H1 (cell line): ENCODE measurements at regions not wholly inside any gene's neighbourhood (a gene's known extent, or its start where the extent isn't known, plus 50 kb on each side); places are given as distances from the start of the nearest gene placed in this dataset.

Experiments
- CTCF ChIA-PET: fragments of 300-600 bp; sonication (Branson Sonifier 250); formaldehyde crosslinking; loops from one replicate; lab custom pipeline; 2021; ENCODE audit not compliant: partially characterized antibody; lab: Charles Lee
- POLR2A ChIA-PET: fragments of 300-600 bp; sonication (Branson Sonifier 250); formaldehyde crosslinking; loops from one replicate; lab custom pipeline; 2021; ENCODE audit warnings: inconsistent platforms; ENCODE audit not compliant: partially characterized antibody; lab: Charles Lee
- DNase-seq, 2 experiments: peaks; one replicate each; pipeline versions ENCODE4 v3.0.0 to v3.0.0-alpha.2; 2010 to 2022; ENCODE audit warnings: low spot score in 2 of 2, low read depth in 1 of 2, mixed read lengths in 1 of 2
- FAIRE-seq: peaks from 2 replicates; lab custom pipeline; 2011; peaks lifted over from hg19 to GRCh38; lab: Jason Lieb, UNC
- H2AFZ ChIP-seq: 2 replicates; pipeline ENCODE4 v1.8.1; 2012; ENCODE audit warnings: low read length, inconsistent platforms
- H2AK5ac ChIP-seq: 2 replicates; pipeline ENCODE4 v1.6.1; 2013; ENCODE audit warnings: low read depth, low read length
- H2BK120ac ChIP-seq: replicated peaks from 2 replicates; pipeline ENCODE3; 2013; ENCODE audit warnings: low read depth, low read length, inconsistent platforms
- H2BK12ac ChIP-seq: 2 replicates; pipeline ENCODE4 v1.6.1; 2013; ENCODE audit warnings: low read depth, low read length
- H2BK15ac ChIP-seq: 2 replicates; pipeline ENCODE4 v1.6.1; 2013; ENCODE audit warnings: low read length
- H2BK20ac ChIP-seq: 2 replicates; pipeline ENCODE4 v1.6.1; 2013; ENCODE audit warnings: low read length
- H2BK5ac ChIP-seq: 2 replicates; pipeline ENCODE4 v1.6.1; 2013; ENCODE audit warnings: low read depth, low read length
- H3K14ac ChIP-seq: 2 replicates; pipeline ENCODE4 v1.6.1; 2013; ENCODE audit warnings: inconsistent platforms; ENCODE audit not compliant: insufficient read length
- H3K18ac ChIP-seq: 2 replicates; pipeline ENCODE4 v1.6.1; 2013; ENCODE audit warnings: low read length; ENCODE audit errors: extremely low read depth
- H3K23ac ChIP-seq: 2 replicates; pipeline ENCODE4 v1.6.1; 2013; ENCODE audit warnings: inconsistent platforms; ENCODE audit not compliant: insufficient read length
- H3K23me2 ChIP-seq: 2 replicates; pipeline ENCODE4 v1.6.1; 2013; ENCODE audit warnings: low read depth, low read length
- H3K27ac ChIP-seq: 2 replicates; pipeline ENCODE4 v1.6.1; 2011; ENCODE audit warnings: low read depth, low read length, inconsistent platforms
- H3K27me3 ChIP-seq, 4 experiments: replicated peaks in 1 of 4; 1 replicate in 1 of 4; 2 replicates in 3 of 4; pipeline versions ENCODE4 v1.6.1 to v1.8.1; 2011 to 2013; ENCODE audit warnings: low read length in 3 of 4, mild to moderate bottlenecking in 3 of 4, inconsistent platforms in 2 of 4, mixed read lengths in 2 of 4, moderate library complexity in 1 of 4; ENCODE audit not compliant: control insufficient read depth in 3 of 4, insufficient read depth in 3 of 4; ENCODE audit errors: extremely low read depth in 1 of 4
- H3K36me3 ChIP-seq, 4 experiments: 2 replicates each; pipeline versions ENCODE4 v1.6.1 to v1.8.1; 2011 to 2013; ENCODE audit warnings: mild to moderate bottlenecking in 4 of 4, low read length in 3 of 4, moderate library complexity in 2 of 4, control low read depth in 1 of 4, inconsistent platforms in 1 of 4; ENCODE audit not compliant: insufficient read depth in 4 of 4, control insufficient read depth in 2 of 4
- H3K4ac ChIP-seq: replicated peaks from 2 replicates; pipeline ENCODE3; 2013; ENCODE audit warnings: low read length, low read depth, mixed read lengths, inconsistent platforms; ENCODE audit not compliant: insufficient read length
- H3K4me1 ChIP-seq, 4 experiments: replicated peaks in 1 of 4; 1 replicate in 1 of 4; 2 replicates in 3 of 4; pipeline versions ENCODE4 v1.6.1 to v1.8.1; 2011 to 2013; ENCODE audit warnings: low read length in 3 of 4, inconsistent platforms in 2 of 4, mixed read lengths in 1 of 4; ENCODE audit not compliant: insufficient read depth in 4 of 4, control insufficient read depth in 3 of 4
- H3K4me2 ChIP-seq, 2 experiments: 2 replicates each; pipeline versions ENCODE4 v1.6.1 to v1.8.1; 2011 to 2013; ENCODE audit warnings: low read depth in 2 of 2, low read length in 2 of 2, control low read depth in 1 of 2, inconsistent platforms in 1 of 2, mild to moderate bottlenecking in 1 of 2; ENCODE audit not compliant: insufficient read depth in 1 of 2
- H3K4me3 ChIP-seq, 4 experiments: fragments of 200-600, 300-600 bp in 1 of 4; sonication (generic), shearing (Covaris generic), sonication (Bioruptor Twin) in 1 of 4; 2 replicates each; pipeline versions ENCODE4 v1.5.1 to v1.8.1; 2011 to 2016; ENCODE audit warnings: low read length in 4 of 4, low read depth in 3 of 4, control low read depth in 2 of 4, inconsistent platforms in 2 of 4, mild to moderate bottlenecking in 2 of 4, mixed read lengths in 1 of 4, moderate library complexity in 1 of 4; ENCODE audit not compliant: insufficient read depth in 2 of 4; ENCODE audit errors: extremely low read depth in 1 of 4
- H3K56ac ChIP-seq: replicated peaks from 2 replicates; pipeline ENCODE3; 2013; ENCODE audit warnings: low read depth, mild to moderate bottlenecking, mixed read lengths, low read length, inconsistent platforms; ENCODE audit not compliant: insufficient read length
- H3K79me1 ChIP-seq: 2 replicates; pipeline ENCODE4 v1.6.1; 2013; ENCODE audit warnings: low read depth, low read length, control low read depth
- H3K79me2 ChIP-seq, 2 experiments: 2 replicates each; pipeline versions ENCODE4 v1.6.1 to v1.8.1; 2012 to 2013; ENCODE audit warnings: low read length in 2 of 2, mild to moderate bottlenecking in 2 of 2, inconsistent platforms in 1 of 2; ENCODE audit not compliant: insufficient read depth in 2 of 2, control insufficient read depth in 1 of 2
- H3K9ac ChIP-seq, 4 experiments: replicated peaks in 1 of 4; 1 replicate in 1 of 4; 2 replicates in 3 of 4; pipeline versions ENCODE4 v1.6.1 to v1.8.1; 2011 to 2013; ENCODE audit warnings: low read depth in 3 of 4, low read length in 3 of 4, control low read depth in 2 of 4, mild to moderate bottlenecking in 2 of 4, moderate library complexity in 2 of 4, inconsistent platforms in 1 of 4; ENCODE audit errors: extremely low read depth in 1 of 4
- H3K9me3 ChIP-seq, 2 experiments: 2 replicates each; pipeline versions ENCODE4 v1.6.1 to v1.8.1; 2012 to 2013; ENCODE audit warnings: mild to moderate bottlenecking in 2 of 2, moderate library complexity in 2 of 2, control low read depth in 1 of 2, inconsistent platforms in 1 of 2, low read depth in 1 of 2, low read length in 1 of 2, mixed read lengths in 1 of 2; ENCODE audit not compliant: insufficient read depth in 2 of 2
- H4K20me1 ChIP-seq, 2 experiments: replicated peaks in 1 of 2; 2 replicates each; pipeline versions ENCODE3 to v1.8.1; 2011 to 2013; ENCODE audit warnings: inconsistent platforms in 2 of 2, low read length in 2 of 2, mild to moderate bottlenecking in 1 of 2; ENCODE audit not compliant: insufficient read depth in 2 of 2, control insufficient read depth in 1 of 2
- H4K5ac ChIP-seq: 2 replicates; pipeline ENCODE4 v1.6.1; 2013; ENCODE audit warnings: low read length, low read depth, mixed read lengths, inconsistent platforms; ENCODE audit not compliant: insufficient read length
- H4K8ac ChIP-seq: 2 replicates; pipeline ENCODE4 v1.8.0; 2013; ENCODE audit warnings: mild to moderate bottlenecking, moderate library complexity, low read length, inconsistent platforms; ENCODE audit not compliant: insufficient read depth; ENCODE audit errors: extremely low read depth
- H4K91ac ChIP-seq: replicated peaks from 2 replicates; pipeline ENCODE3; 2013; ENCODE audit warnings: low read length, mixed read lengths, inconsistent platforms; ENCODE audit not compliant: insufficient read length
- BRCA1 ChIP-seq: IDR thresholded peaks from 2 replicates; pipeline ENCODE4 v1.6.1; 2012; ENCODE audit warnings: low read depth, low read length, improper control_type of control experiment
- HDAC2 ChIP-seq, 2 experiments: fragments of 300-600 bp in 1 of 2; sonication (generic) in 1 of 2; IDR thresholded peaks; 2 replicates each; pipeline ENCODE4 v1.6.1; 2011 to 2012; ENCODE audit warnings: low read depth in 2 of 2, low read length in 2 of 2, mild to moderate bottlenecking in 2 of 2, moderate library complexity in 2 of 2, borderline replicate concordance in 1 of 2, inconsistent platforms in 1 of 2
- KDM5A ChIP-seq: fragments of 200-600 bp; IDR thresholded peaks from 2 replicates; pipeline ENCODE4 v1.7.1; 2012; ENCODE audit warnings: mild to moderate bottlenecking, low read length, inconsistent platforms, mixed read lengths
- NANOG ChIP-seq: IDR thresholded peaks from 2 replicates; pipeline ENCODE4 v1.6.1; 2011; ENCODE audit warnings: low read length, low read depth, mild to moderate bottlenecking, inconsistent platforms; ENCODE audit not compliant: insufficient read depth, poor library complexity, severe bottlenecking
- POLR2A ChIP-seq, 2 experiments: IDR thresholded peaks; 1 replicate in 1 of 2; 2 replicates in 1 of 2; pipeline ENCODE4 v1.6.1; 2011; ENCODE audit warnings: low read depth in 2 of 2, low read length in 2 of 2, mild to moderate bottlenecking in 2 of 2; ENCODE audit errors: control extremely low read depth in 1 of 2
- SIRT6 ChIP-seq: IDR thresholded peaks from one replicate; pipeline ENCODE4 v1.7.1; 2012; ENCODE audit warnings: low read length, inconsistent platforms
- SIX5 ChIP-seq: IDR thresholded peaks from 2 replicates; pipeline ENCODE4 v1.6.1; 2011; ENCODE audit warnings: mild to moderate bottlenecking, low read depth, low read length
- WGBS, 2 experiments: shearing (Covaris generic) in 1 of 2; methylation state at CpG; one replicate each; pipeline versions ENCODE4 v1.1.6 to v1.1.7; 2013 to 2015; ENCODE audit warnings: low lambda C conversion rate in 2 of 2, mixed read lengths in 2 of 2, inconsistent platforms in 1 of 2, low coverage in 1 of 2, missing lambda C conversion rate in 1 of 2; ENCODE audit not compliant: insufficient replicate concordance in 2 of 2, insufficient coverage in 1 of 2, insufficient read length in 1 of 2; ENCODE audit errors: extremely low coverage in 1 of 2, missing lambda C conversion rate in 1 of 2; 5-methylcytosine and 5-hydroxymethylcytosine counted together

DNA sequence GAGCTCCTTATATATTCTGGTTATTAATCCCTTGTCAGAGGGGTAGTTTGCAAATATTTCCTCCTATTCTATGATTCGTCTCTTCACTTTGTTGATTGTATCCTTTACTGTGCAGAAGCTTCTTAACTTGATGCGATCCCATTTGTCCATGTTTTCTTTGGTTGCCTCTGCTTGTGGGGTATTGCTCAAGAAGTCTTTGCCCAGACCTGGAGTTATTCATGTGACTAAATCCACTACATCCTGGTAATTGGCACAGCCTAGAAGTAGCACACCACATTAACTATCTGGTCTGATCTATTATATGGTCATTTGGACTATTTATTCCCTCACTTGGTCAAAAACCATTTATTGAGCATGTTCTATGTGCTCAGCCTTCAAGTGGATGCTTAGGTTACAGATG lies 164.8 kb upstream of the ATP11B start:
- Histone ChIP-seq H2AFZ (no peak overlapping the region), H2BK12ac (no peak overlapping the region), H4K8ac (no peak overlapping the region), H3K9me3 (peaks cover 0 to 5% of the 10 kb centered on the region in 2 experiments; a peak in 2 of 4 replicates), H3K36me3 (no peaks in the 10 kb centered on the region), H4K5ac (no peak overlapping the region), H3K14ac (no peak overlapping the region), H3K18ac (no peak overlapping the region), H4K20me1 (no peaks in the 10 kb centered on the region), H3K4me2 (no peak overlapping the region), H3K79me2 (no peaks in the 10 kb centered on the region), H3K23me2 (no peaks in the 10 kb centered on the region), H3K27ac (no peak overlapping the region), H3K27me3 (no peaks in the 10 kb centered on the region), H2BK5ac (no peak overlapping the region), H2BK15ac (no peak overlapping the region), H3K4ac (no peak overlapping the region), H3K4me1 (no peaks in the 10 kb centered on the region), H3K9ac (no peak overlapping the region), H4K91ac (no peak overlapping the region), H3K79me1 (no peaks in the 10 kb centered on the region), H2BK120ac (no peak overlapping the region), H3K56ac (no peak overlapping the region), H2BK20ac (no peak overlapping the region), H3K4me3 (no peak overlapping the region), H3K23ac (no peak overlapping the region), H2AK5ac (no peak overlapping the region)
- ChIA-PET CTCF (interaction anchor here (1.2 to 1.7 kb wide), 3 partner anchors 10 to 14 kb away, joined by 3 to 5 read pairs (median 4); no protein-coding TSS in a partner anchor), POLR2A (no interaction called here)
- DNase-seq (no peak), FAIRE-seq (no peak)
- TF ChIP-seq HDAC2 (IDR thresholded peaks at IDR 0.05; ENCODE audit: borderline replicate concordance in 1 of 2, low read depth in 2 of 2, low read length in 2 of 2) = no peak
- no peak for TF ChIP-seq SIRT6
- no peak for TF ChIP-seq POLR2A (IDR thresholded peaks at IDR 0.05; ENCODE audit: control extremely low read depth in 1 of 2, low read depth in 2 of 2, low read length in 2 of 2)
- no peak for TF ChIP-seq KDM5A
- TF ChIP-seq NANOG = no peak
- TF ChIP-seq SIX5 = no peak
- TF ChIP-seq BRCA1 = no peak
- WGBS, 2 experiments = 85% methylated on average over 2 of the region's 2 CpGs; no CpG with 5 or more reads in 1 of the 2 experiments
